NCI-H446 (cell line): ENCODE measurements at regions not wholly inside any gene's neighbourhood (a gene's known extent, or its start where the extent isn't known, plus 50 kb on each side); places are given as distances from the start of the nearest gene placed in this dataset.

Experiments
- DNase-seq, 2 experiments: peaks; one replicate each; lab custom pipeline; 2025; lab: John Stamatoyannopoulos, UW

- DNase-seq: no peak
Measured at GRCh38 chr10:3723766-3724165, 61.2 kb downstream of the KLF6 start.

GRCh38 chr10:3720228-3721019 is 64.6 kb downstream of the KLF6 start:
- no peak for DNase-seq

GRCh38 chr10:3719024-3719843 is 65.8 kb downstream of the KLF6 start:
- no peak for DNase-seq

GRCh38 chr10:3716093-3716492 is 68.9 kb downstream of the KLF6 start:
- no peak for DNase-seq

DNA sequence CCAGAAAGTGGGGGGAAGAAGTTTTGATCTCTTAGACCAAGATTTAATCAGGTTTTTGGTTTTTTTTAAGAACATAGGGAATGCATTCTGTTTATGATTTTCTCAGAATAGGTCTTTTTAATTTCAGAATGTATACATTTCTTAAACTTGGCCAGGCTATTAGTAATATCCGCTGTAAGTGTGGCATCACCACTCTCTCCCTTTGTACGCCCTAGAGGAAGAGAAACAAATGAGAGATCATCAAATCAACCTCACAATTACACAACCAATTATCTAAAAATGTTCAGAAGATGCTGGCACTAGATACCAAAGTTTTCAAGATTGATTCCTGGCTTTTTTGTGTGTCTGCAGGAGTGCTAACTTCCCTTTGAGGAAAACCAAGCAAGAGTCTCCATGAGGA is 70.0 kb downstream of the KLF6 start:
- DNase-seq: no peak

DNA sequence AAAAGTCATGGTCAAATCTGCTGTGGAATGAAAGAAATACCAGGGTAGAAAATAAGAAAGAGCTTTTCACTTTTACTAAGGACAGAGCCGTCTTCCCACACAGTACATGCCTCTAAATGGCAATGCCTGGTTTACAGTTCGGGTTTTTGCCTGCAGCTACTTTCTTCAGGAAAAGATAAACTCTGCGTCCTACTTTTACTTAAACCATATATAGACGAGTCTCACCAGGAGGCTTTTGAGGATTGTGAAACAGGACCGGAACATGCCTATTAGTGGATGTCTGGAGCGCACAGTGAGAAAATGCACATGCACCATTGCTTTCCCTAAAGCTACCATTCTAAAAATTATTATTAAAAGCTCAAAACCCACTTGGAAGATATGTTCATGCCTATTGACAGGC is 70.5 kb downstream of the KLF6 start:
- no peak for DNase-seq

GRCh38 chr10:3712707-3713106 is 72.3 kb downstream of the KLF6 start:
- no peak for DNase-seq

DNA sequence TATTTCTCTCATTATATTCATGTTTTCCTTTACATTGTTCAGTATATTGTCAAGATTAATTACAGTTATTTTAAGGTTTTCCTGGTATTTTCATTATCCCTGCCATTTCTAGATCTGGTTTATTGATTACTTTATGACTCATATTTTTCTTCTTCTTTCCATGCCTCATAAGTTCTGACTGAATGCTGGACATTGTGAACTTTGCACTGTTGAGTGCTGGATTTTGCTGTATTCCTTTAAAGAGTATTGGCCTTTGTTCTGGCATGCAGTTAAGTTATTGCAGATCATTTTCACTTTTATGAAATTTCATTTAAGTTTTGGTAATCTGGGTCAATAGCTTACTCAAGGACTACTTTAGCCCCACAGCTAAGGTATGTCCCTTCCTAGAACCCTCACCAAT is 73.1 kb downstream of the KLF6 start:
- no peak for DNase-seq

DNA sequence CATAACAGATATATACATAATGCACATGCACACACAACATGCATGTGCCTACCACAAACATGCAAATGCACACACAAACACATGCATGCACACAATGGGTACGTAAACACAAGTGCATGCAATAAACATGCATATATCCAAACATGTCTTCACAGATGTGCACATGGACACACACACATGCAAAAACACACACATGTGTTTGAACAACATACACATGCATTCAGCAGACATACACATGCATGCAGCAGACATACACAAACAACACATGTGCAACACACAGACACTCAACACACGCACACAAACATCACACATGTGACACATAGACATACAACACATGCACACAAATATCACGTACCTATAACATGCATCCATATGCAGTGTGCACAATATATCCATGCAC is 74.2 kb downstream of the KLF6 start:
- DNase-seq: no peak

DNA sequence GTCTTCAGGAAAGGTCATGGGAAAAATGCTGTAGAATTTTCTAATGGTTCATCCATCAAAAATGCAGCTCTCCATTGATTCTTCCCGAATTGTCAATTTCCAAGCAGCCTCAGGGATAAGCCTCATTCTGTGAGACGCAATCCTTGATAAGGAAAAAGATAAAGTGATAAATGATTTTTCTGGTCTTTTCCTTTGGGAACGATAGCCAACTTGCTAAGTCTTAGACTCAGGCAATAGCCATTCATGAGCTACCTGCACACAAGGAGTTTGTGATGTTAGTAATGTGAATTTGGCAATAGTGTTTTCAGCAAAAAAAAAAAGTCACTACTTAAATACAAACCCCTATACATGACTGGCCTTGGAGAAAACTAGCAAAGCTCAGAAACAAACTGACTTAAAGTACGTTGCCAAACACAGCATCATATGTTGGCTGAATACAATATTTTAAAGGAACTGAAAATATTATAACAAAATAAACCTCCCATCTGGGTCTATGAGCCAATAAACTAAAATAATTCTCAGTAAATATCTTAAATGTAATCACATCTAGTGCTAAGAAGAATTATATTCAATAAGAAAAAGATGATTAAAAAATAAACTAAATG is 75.5 kb downstream of the KLF6 start:
- DNase-seq: no peak

GRCh38 chr10:3708852-3709251 is 76.2 kb downstream of the KLF6 start:
- no peak for DNase-seq

DNA sequence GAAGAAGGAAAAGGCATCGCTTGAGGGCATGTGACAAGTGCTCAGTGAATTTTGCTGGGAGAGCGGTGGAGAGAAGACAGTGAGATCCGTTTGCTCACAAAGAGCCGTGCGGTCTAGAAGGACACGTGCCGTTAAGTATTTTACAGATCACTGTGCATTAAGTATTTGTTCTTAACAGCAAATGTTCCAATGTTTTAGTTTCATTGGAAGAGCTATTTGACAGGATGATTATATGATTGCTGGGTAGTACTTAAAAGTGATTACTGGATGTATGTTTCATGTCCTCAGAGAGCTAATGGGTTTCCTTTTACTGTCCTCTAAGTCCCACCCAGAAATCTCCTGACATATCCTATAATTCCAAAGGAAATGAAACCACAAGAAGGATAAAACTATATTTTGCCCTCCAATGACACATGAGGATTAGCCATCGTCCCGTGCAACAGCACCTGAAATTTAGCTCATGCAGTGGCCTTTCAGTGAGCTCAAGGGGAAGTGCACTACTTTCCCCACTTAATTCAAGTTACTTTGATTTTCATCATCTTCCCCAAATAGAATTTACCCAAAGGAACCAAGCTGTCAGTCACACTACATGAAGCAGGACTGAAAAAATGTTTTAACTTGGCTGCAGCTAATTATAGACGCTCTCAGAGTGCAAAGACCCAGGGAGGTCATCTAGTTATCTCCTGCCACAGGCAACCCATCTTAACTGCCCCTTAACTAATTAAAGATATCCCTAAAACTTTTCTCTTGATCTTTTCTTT is 80.3 kb downstream of the KLF6 start:
- DNase-seq: no peak

DNA sequence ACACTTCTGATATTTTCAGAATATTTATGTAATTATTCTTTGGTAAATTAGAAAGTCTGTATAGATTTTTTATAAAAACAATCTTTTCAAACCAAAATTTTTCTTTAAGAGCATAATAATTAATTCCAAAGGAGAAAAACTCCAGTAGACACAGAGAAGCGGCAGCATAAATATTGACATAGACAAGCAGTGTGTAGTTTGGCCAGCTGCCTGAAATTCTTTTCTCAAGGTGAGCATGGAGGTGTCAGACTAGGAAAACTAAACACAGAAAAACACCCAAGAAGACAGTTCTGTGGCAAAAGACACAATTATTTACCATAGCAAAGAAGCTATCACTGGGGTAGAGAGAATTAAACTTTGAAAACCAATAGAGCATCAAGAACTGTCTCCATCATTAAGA is 82.4 kb downstream of the KLF6 start:
- no peak for DNase-seq

GRCh38 chr10:3702056-3702546 is 82.9 kb downstream of the KLF6 start:
- DNase-seq: no peak

DNA sequence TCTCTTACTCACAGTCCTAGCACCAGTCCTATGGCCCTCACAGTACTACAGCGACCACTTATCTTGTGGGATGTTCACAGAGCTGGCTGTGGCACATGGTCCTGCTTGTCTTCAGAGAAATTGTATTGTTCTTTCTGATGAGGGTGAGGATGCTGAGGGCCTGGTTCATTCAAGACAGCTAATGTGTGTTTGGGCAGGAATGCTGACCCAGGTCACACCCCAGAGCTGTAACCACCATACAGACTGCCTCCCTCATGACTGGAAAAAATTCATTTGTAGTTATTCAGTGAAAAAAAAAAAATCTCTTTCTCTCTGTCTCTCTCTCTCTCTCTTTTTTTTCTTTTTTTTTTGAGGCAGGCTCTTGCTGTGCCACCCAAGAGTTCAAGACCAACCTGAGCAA is 83.5 kb downstream of the KLF6 start:
- no peak for DNase-seq

DNA sequence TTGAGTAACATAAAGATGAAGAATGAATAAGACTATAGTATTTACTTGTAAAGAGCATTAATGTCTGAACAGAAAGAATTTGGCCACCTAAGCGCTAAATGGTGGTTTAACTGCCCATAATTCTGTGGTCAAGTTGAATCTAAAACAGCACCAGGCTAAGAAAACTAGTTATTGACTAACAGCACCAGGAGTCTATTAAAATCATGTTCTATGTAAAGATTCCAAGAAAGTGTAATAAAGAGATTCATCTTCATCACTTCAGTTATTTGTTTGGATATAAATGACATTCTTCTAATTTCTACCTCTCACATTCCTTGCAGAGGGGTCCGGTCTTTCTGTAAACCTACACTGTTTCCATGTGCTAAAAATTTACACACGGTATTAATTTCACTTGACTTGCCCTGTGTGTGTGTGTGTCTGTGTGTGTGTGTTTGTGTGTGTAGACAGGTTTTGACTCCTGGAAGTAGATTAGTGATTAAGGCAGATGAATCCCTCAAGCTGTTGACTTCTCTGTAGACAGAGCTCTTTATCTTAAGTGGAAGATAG is 84.4 kb downstream of the KLF6 start:
- DNase-seq: no peak

DNA sequence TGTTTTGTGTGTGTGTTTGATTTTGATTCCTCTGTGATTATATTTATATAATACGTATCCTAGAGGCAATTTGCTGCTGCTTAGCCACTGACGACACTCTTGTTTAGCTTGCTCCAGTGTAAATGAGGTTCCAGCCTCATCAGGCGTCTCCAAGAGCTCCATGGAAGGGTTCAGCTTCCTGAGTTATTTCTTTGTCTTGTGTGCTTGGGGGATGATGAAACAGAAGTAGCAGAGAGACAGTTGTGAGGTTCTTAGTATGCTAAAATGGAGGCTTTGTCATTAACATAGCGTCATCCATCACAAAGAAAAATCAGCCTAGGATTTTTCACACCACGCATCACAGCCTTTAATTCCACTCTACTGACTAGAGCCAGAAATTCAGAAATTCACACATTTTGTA is 85.1 kb downstream of the KLF6 start:
- no peak for DNase-seq

DNA sequence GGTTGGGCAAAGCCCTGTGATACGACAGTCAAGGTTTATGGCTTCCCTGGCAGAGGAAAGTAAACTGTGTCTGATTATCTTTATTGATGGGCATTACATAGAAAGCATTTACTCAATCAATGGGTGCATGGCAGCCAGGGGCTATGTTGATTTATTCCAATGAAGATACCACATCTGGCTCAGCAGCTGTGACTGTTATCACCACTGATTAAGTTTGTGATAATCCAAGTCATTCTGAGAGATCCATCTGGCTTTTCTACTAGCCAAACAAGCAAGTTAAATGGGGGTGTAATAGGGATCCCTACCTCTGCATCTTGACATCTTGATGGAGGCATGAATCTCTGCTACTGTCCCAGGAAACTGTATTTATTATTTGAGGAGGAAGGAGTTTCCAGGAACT is 86.7 kb downstream of the KLF6 start:
- no peak for DNase-seq

- no peak for DNase-seq
Measured at GRCh38 chr10:3693698-3694080, 91.3 kb downstream of the KLF6 start.

- DNase-seq: no peak
Measured at GRCh38 chr10:3693022-3693697, 91.8 kb downstream of the KLF6 start.

- no peak for DNase-seq
Measured at GRCh38 chr10:3692387-3692999, 92.5 kb downstream of the KLF6 start.
